H1 (cell line): ENCODE measurements at regions not wholly inside any gene's neighbourhood (a gene's known extent, or its start where the extent isn't known, plus 50 kb on each side); places are given as distances from the start of the nearest gene placed in this dataset.

Experiments used
- CTCF ChIA-PET: fragments of 300-600 bp; sonication (Branson Sonifier 250); formaldehyde crosslinking; loops from one replicate; lab custom pipeline; 2021; ENCODE audit not compliant: partially characterized antibody; lab: Charles Lee
- POLR2A ChIA-PET: fragments of 300-600 bp; sonication (Branson Sonifier 250); formaldehyde crosslinking; loops from one replicate; lab custom pipeline; 2021; ENCODE audit warnings: inconsistent platforms; ENCODE audit not compliant: partially characterized antibody; lab: Charles Lee
- DNase-seq, 2 experiments: peaks; one replicate each; pipeline versions ENCODE4 v3.0.0 to v3.0.0-alpha.2; 2010 to 2022; ENCODE audit warnings: low spot score in 2 of 2, low read depth in 1 of 2, mixed read lengths in 1 of 2
- FAIRE-seq: peaks from 2 replicates; lab custom pipeline; 2011; peaks lifted over from hg19 to GRCh38; lab: Jason Lieb, UNC
- H2AFZ ChIP-seq: 2 replicates; pipeline ENCODE4 v1.8.1; 2012; ENCODE audit warnings: low read length, inconsistent platforms
- H2AK5ac ChIP-seq: 2 replicates; pipeline ENCODE4 v1.6.1; 2013; ENCODE audit warnings: low read depth, low read length
- H2BK120ac ChIP-seq: replicated peaks from 2 replicates; pipeline ENCODE3; 2013; ENCODE audit warnings: low read depth, low read length, inconsistent platforms
- H2BK12ac ChIP-seq: 2 replicates; pipeline ENCODE4 v1.6.1; 2013; ENCODE audit warnings: low read depth, low read length
- H2BK15ac ChIP-seq: 2 replicates; pipeline ENCODE4 v1.6.1; 2013; ENCODE audit warnings: low read length
- H2BK20ac ChIP-seq: 2 replicates; pipeline ENCODE4 v1.6.1; 2013; ENCODE audit warnings: low read length
- H2BK5ac ChIP-seq: 2 replicates; pipeline ENCODE4 v1.6.1; 2013; ENCODE audit warnings: low read depth, low read length
- H3K14ac ChIP-seq: 2 replicates; pipeline ENCODE4 v1.6.1; 2013; ENCODE audit warnings: inconsistent platforms; ENCODE audit not compliant: insufficient read length
- H3K18ac ChIP-seq: 2 replicates; pipeline ENCODE4 v1.6.1; 2013; ENCODE audit warnings: low read length; ENCODE audit errors: extremely low read depth
- H3K23ac ChIP-seq: 2 replicates; pipeline ENCODE4 v1.6.1; 2013; ENCODE audit warnings: inconsistent platforms; ENCODE audit not compliant: insufficient read length
- H3K23me2 ChIP-seq: 2 replicates; pipeline ENCODE4 v1.6.1; 2013; ENCODE audit warnings: low read depth, low read length
- H3K27ac ChIP-seq: 2 replicates; pipeline ENCODE4 v1.6.1; 2011; ENCODE audit warnings: low read depth, low read length, inconsistent platforms
- H3K27me3 ChIP-seq, 4 experiments: replicated peaks in 1 of 4; 1 replicate in 1 of 4; 2 replicates in 3 of 4; pipeline versions ENCODE4 v1.6.1 to v1.8.1; 2011 to 2013; ENCODE audit warnings: low read length in 3 of 4, mild to moderate bottlenecking in 3 of 4, inconsistent platforms in 2 of 4, mixed read lengths in 2 of 4, moderate library complexity in 1 of 4; ENCODE audit not compliant: control insufficient read depth in 3 of 4, insufficient read depth in 3 of 4; ENCODE audit errors: extremely low read depth in 1 of 4
- H3K36me3 ChIP-seq, 4 experiments: 2 replicates each; pipeline versions ENCODE4 v1.6.1 to v1.8.1; 2011 to 2013; ENCODE audit warnings: mild to moderate bottlenecking in 4 of 4, low read length in 3 of 4, moderate library complexity in 2 of 4, control low read depth in 1 of 4, inconsistent platforms in 1 of 4; ENCODE audit not compliant: insufficient read depth in 4 of 4, control insufficient read depth in 2 of 4
- H3K4ac ChIP-seq: replicated peaks from 2 replicates; pipeline ENCODE3; 2013; ENCODE audit warnings: low read length, low read depth, mixed read lengths, inconsistent platforms; ENCODE audit not compliant: insufficient read length
- H3K4me1 ChIP-seq, 4 experiments: replicated peaks in 1 of 4; 1 replicate in 1 of 4; 2 replicates in 3 of 4; pipeline versions ENCODE4 v1.6.1 to v1.8.1; 2011 to 2013; ENCODE audit warnings: low read length in 3 of 4, inconsistent platforms in 2 of 4, mixed read lengths in 1 of 4; ENCODE audit not compliant: insufficient read depth in 4 of 4, control insufficient read depth in 3 of 4
- H3K4me2 ChIP-seq, 2 experiments: 2 replicates each; pipeline versions ENCODE4 v1.6.1 to v1.8.1; 2011 to 2013; ENCODE audit warnings: low read depth in 2 of 2, low read length in 2 of 2, control low read depth in 1 of 2, inconsistent platforms in 1 of 2, mild to moderate bottlenecking in 1 of 2; ENCODE audit not compliant: insufficient read depth in 1 of 2
- H3K4me3 ChIP-seq, 4 experiments: fragments of 200-600, 300-600 bp in 1 of 4; sonication (generic), shearing (Covaris generic), sonication (Bioruptor Twin) in 1 of 4; 2 replicates each; pipeline versions ENCODE4 v1.5.1 to v1.8.1; 2011 to 2016; ENCODE audit warnings: low read length in 4 of 4, low read depth in 3 of 4, control low read depth in 2 of 4, inconsistent platforms in 2 of 4, mild to moderate bottlenecking in 2 of 4, mixed read lengths in 1 of 4, moderate library complexity in 1 of 4; ENCODE audit not compliant: insufficient read depth in 2 of 4; ENCODE audit errors: extremely low read depth in 1 of 4
- H3K56ac ChIP-seq: replicated peaks from 2 replicates; pipeline ENCODE3; 2013; ENCODE audit warnings: low read depth, mild to moderate bottlenecking, mixed read lengths, low read length, inconsistent platforms; ENCODE audit not compliant: insufficient read length
- H3K79me1 ChIP-seq: 2 replicates; pipeline ENCODE4 v1.6.1; 2013; ENCODE audit warnings: low read depth, low read length, control low read depth
- H3K79me2 ChIP-seq, 2 experiments: 2 replicates each; pipeline versions ENCODE4 v1.6.1 to v1.8.1; 2012 to 2013; ENCODE audit warnings: low read length in 2 of 2, mild to moderate bottlenecking in 2 of 2, inconsistent platforms in 1 of 2; ENCODE audit not compliant: insufficient read depth in 2 of 2, control insufficient read depth in 1 of 2
- H3K9ac ChIP-seq, 4 experiments: replicated peaks in 1 of 4; 1 replicate in 1 of 4; 2 replicates in 3 of 4; pipeline versions ENCODE4 v1.6.1 to v1.8.1; 2011 to 2013; ENCODE audit warnings: low read depth in 3 of 4, low read length in 3 of 4, control low read depth in 2 of 4, mild to moderate bottlenecking in 2 of 4, moderate library complexity in 2 of 4, inconsistent platforms in 1 of 4; ENCODE audit errors: extremely low read depth in 1 of 4
- H3K9me3 ChIP-seq, 2 experiments: 2 replicates each; pipeline versions ENCODE4 v1.6.1 to v1.8.1; 2012 to 2013; ENCODE audit warnings: mild to moderate bottlenecking in 2 of 2, moderate library complexity in 2 of 2, control low read depth in 1 of 2, inconsistent platforms in 1 of 2, low read depth in 1 of 2, low read length in 1 of 2, mixed read lengths in 1 of 2; ENCODE audit not compliant: insufficient read depth in 2 of 2
- H4K20me1 ChIP-seq, 2 experiments: replicated peaks in 1 of 2; 2 replicates each; pipeline versions ENCODE3 to v1.8.1; 2011 to 2013; ENCODE audit warnings: inconsistent platforms in 2 of 2, low read length in 2 of 2, mild to moderate bottlenecking in 1 of 2; ENCODE audit not compliant: insufficient read depth in 2 of 2, control insufficient read depth in 1 of 2
- H4K5ac ChIP-seq: 2 replicates; pipeline ENCODE4 v1.6.1; 2013; ENCODE audit warnings: low read length, low read depth, mixed read lengths, inconsistent platforms; ENCODE audit not compliant: insufficient read length
- H4K8ac ChIP-seq: 2 replicates; pipeline ENCODE4 v1.8.0; 2013; ENCODE audit warnings: mild to moderate bottlenecking, moderate library complexity, low read length, inconsistent platforms; ENCODE audit not compliant: insufficient read depth; ENCODE audit errors: extremely low read depth
- H4K91ac ChIP-seq: replicated peaks from 2 replicates; pipeline ENCODE3; 2013; ENCODE audit warnings: low read length, mixed read lengths, inconsistent platforms; ENCODE audit not compliant: insufficient read length
- ASH2L ChIP-seq: fragments of 200-600, 300-600 bp; sonication (generic); IDR thresholded peaks from one replicate; pipeline ENCODE4 v1.7.1; 2017; ENCODE audit warnings: low read length
- ATF2 ChIP-seq: IDR thresholded peaks from 2 replicates; pipeline ENCODE4 v1.6.1; 2012; ENCODE audit warnings: low read length, inconsistent platforms
- CBX5 ChIP-seq: fragments of 300-800, 300-1000 bp; sonication (generic); IDR thresholded peaks from 2 replicates; pipeline ENCODE4 v1.7.1; 2016; ENCODE audit warnings: antibody characterized with exemption, low read length, low read depth
- CHD2 ChIP-seq: IDR thresholded peaks from 2 replicates; pipeline ENCODE4 v1.6.1; 2012; ENCODE audit warnings: low read length, improper control_type of control experiment
- EP300 ChIP-seq, 2 experiments: IDR thresholded peaks; 1 replicate in 1 of 2; 2 replicates in 1 of 2; pipeline ENCODE4 v1.6.1; 2011 to 2012; ENCODE audit warnings: low read depth in 2 of 2, low read length in 2 of 2, mild to moderate bottlenecking in 2 of 2, borderline replicate concordance in 1 of 2, inconsistent platforms in 1 of 2, moderate library complexity in 1 of 2
- EZH2 ChIP-seq: fragments of 200-600 bp; sonication (generic); IDR thresholded peaks from 2 replicates; pipeline ENCODE4 v1.7.1; 2012; ENCODE audit warnings: low read depth, mild to moderate bottlenecking, moderate library complexity, low read length, inconsistent platforms; ENCODE audit not compliant: severe bottlenecking
- GTF2F1 ChIP-seq: IDR thresholded peaks from 2 replicates; pipeline ENCODE4 v1.6.1; 2012; ENCODE audit warnings: low read depth, low read length, improper control_type of control experiment, borderline replicate concordance
- HDAC6 ChIP-seq: IDR thresholded peaks from one replicate; pipeline ENCODE4 v1.7.1; 2012; ENCODE audit warnings: low read depth, mild to moderate bottlenecking, inconsistent platforms, low read length, moderate library complexity
- KDM4A ChIP-seq: IDR thresholded peaks from one replicate; pipeline ENCODE4 v1.7.1; 2012; ENCODE audit warnings: low read depth, mild to moderate bottlenecking, moderate library complexity, low read length, inconsistent platforms; ENCODE audit not compliant: severe bottlenecking
- POLR2AphosphoS5 ChIP-seq: IDR thresholded peaks from 2 replicates; pipeline ENCODE4 v1.6.1; 2011; ENCODE audit warnings: low read depth, low read length
- RAD21 ChIP-seq, 2 experiments: IDR thresholded peaks in 1 of 2; conservative IDR thresholded peaks in 1 of 2; 2 replicates each; pipeline ENCODE4 v1.6.1; 2011; ENCODE audit warnings: low read depth in 2 of 2, low read length in 2 of 2, improper control_type of control experiment in 1 of 2, inconsistent platforms in 1 of 2, mild to moderate bottlenecking in 1 of 2, moderate library complexity in 1 of 2
- RXRA ChIP-seq: IDR thresholded peaks from 2 replicates; pipeline ENCODE4 v1.6.1; 2011; ENCODE audit warnings: low read depth, mild to moderate bottlenecking, low read length, moderate library complexity; ENCODE audit not compliant: insufficient read depth
- TBP ChIP-seq: IDR thresholded peaks from 2 replicates; pipeline ENCODE4 v1.6.1; 2011; ENCODE audit warnings: low read depth, low read length, improper control_type of control experiment
- WGBS, 2 experiments: shearing (Covaris generic) in 1 of 2; methylation state at CpG; one replicate each; pipeline versions ENCODE4 v1.1.6 to v1.1.7; 2013 to 2015; ENCODE audit warnings: low lambda C conversion rate in 2 of 2, mixed read lengths in 2 of 2, inconsistent platforms in 1 of 2, low coverage in 1 of 2, missing lambda C conversion rate in 1 of 2; ENCODE audit not compliant: insufficient replicate concordance in 2 of 2, insufficient coverage in 1 of 2, insufficient read length in 1 of 2; ENCODE audit errors: extremely low coverage in 1 of 2, missing lambda C conversion rate in 1 of 2; 5-methylcytosine and 5-hydroxymethylcytosine counted together

GRCh38 chr2:180657054-180657453 lies 323.4 kb upstream of the UBE2E3 start:
- Histone ChIP-seq H4K91ac (no peak overlapping the region), H2BK15ac (no peak overlapping the region), H3K23ac (no peak overlapping the region), H3K9me3 (no peaks in the 10 kb centered on the region), H2BK20ac (no peak overlapping the region), H3K14ac (no peak overlapping the region), H3K56ac (no peak overlapping the region), H3K4ac (no peak overlapping the region), H3K27ac (no peak overlapping the region), H2AFZ (0 out of 2 replicates have a peak overlapping the region, but pooled peaks have one; percentile 11), H3K18ac (no peak overlapping the region), H3K4me1 (no peaks in the 10 kb centered on the region; a peak in 1 of 7 replicates), H2AK5ac (no peak overlapping the region), H2BK5ac (no peak overlapping the region), H4K20me1 (no peaks in the 10 kb centered on the region), H3K36me3 (no peaks in the 10 kb centered on the region), H3K79me1 (no peaks in the 10 kb centered on the region), H3K9ac (no peak overlapping the region), H2BK120ac (no peak overlapping the region), H3K4me2 (no peak overlapping the region), H3K27me3 (no peaks in the 10 kb centered on the region), H3K79me2 (no peaks in the 10 kb centered on the region), H2BK12ac (no peak overlapping the region), H4K5ac (no peak overlapping the region), H3K23me2 (no peaks in the 10 kb centered on the region), H4K8ac (no peak overlapping the region), H3K4me3 (no peak overlapping the region)
- FAIRE-seq, result no peak
- ChIA-PET POLR2A (no interaction called here), CTCF (interaction anchor here (0.8 to 1.5 kb wide), 5 partner anchors 20 to 534 kb away, joined by 3 to 4 read pairs (median 3); no protein-coding TSS in a partner anchor)
- DNase-seq, result no peak
- TF ChIP-seq RXRA (no peak), ATF2 (no peak), EP300 (IDR thresholded peaks at IDR 0.05; ENCODE audit: borderline replicate concordance in 1 of 2, low read depth in 2 of 2, low read length in 2 of 2) (no peak), HDAC6 (no peak), TBP (no peak), POLR2AphosphoS5 (no peak), RAD21 (IDR thresholded peaks at IDR 0.05 in 1 of 2, conservative IDR thresholded peaks at IDR 0.05 in 1 of 2; ENCODE audit: low read depth in 2 of 2, low read length in 2 of 2) (no peak), CBX5 (no peak), EZH2 (no peak), GTF2F1 (no peak), ASH2L (no peak), KDM4A (no peak), CHD2 (no peak)
- 77% methylated on average over 1 of the region's 1 CpG; no CpG with 5 or more reads in 1 of the 2 experiments for WGBS, 2 experiments
